ENCODE measurements at regions not wholly inside any gene's neighbourhood (a gene's known extent, or its start where the extent isn't known, plus 50 kb on each side); places are given as distances from the start of the nearest gene placed in this dataset.

GRCh38 chr6:90770778-90771177 lies 183.9 kb upstream of the MAP3K7 start:
- no peak overlapping the region for H3K9ac ChIP-seq (ENCODE audit: low read length in 5 of 5)
- no peaks in the 10 kb centered on the region for H3K4me1 ChIP-seq (ENCODE audit: control insufficient read depth in 5 of 5, insufficient read depth in 5 of 5, low read length in 5 of 5)
- H3K9me3 ChIP-seq (ENCODE audit: control insufficient read depth in 5 of 5, low read length in 5 of 5), result no peaks in the 10 kb centered on the region
- H3K36me3 ChIP-seq (ENCODE audit: control insufficient read depth in 5 of 5, insufficient read depth in 5 of 5, low read length in 5 of 5), result no peaks in the 10 kb centered on the region
- H3K27me3 ChIP-seq (ENCODE audit: control insufficient read depth in 5 of 5, insufficient read depth in 4 of 5, low read length in 5 of 5), result no peaks in the 10 kb centered on the region
- no peak overlapping the region for H3K4me3 ChIP-seq (ENCODE audit: low read depth in 1 of 5, low read length in 5 of 5)
- no peak overlapping the region for H3K27ac ChIP-seq (ENCODE audit: low read depth, low read length)

GRCh38 chr6:90765895-90766294 lies 179.0 kb upstream of the MAP3K7 start:
- Histone ChIP-seq H3K4me3 (ENCODE audit: low read depth in 1 of 5, low read length in 5 of 5) (no peak overlapping the region), H3K9ac (ENCODE audit: low read length in 5 of 5) (no peak overlapping the region), H3K27ac (ENCODE audit: low read depth, low read length) (no peak overlapping the region), H3K9me3 (ENCODE audit: control insufficient read depth in 5 of 5, low read length in 5 of 5) (no peaks in the 10 kb centered on the region), H3K36me3 (ENCODE audit: control insufficient read depth in 5 of 5, insufficient read depth in 5 of 5, low read length in 5 of 5) (no peaks in the 10 kb centered on the region), H3K4me1 (ENCODE audit: control insufficient read depth in 5 of 5, insufficient read depth in 5 of 5, low read length in 5 of 5) (no peaks in the 10 kb centered on the region), H3K27me3 (ENCODE audit: control insufficient read depth in 5 of 5, insufficient read depth in 4 of 5, low read length in 5 of 5) (no peaks in the 10 kb centered on the region)

GRCh38 chr6:90765491-90765890 lies 178.6 kb upstream of the MAP3K7 start:
- Histone ChIP-seq H3K9me3 (ENCODE audit: control insufficient read depth in 5 of 5, low read length in 5 of 5) (no peaks in the 10 kb centered on the region), H3K9ac (ENCODE audit: low read length in 5 of 5) (no peak overlapping the region), H3K27me3 (ENCODE audit: control insufficient read depth in 5 of 5, insufficient read depth in 4 of 5, low read length in 5 of 5) (no peaks in the 10 kb centered on the region), H3K27ac (ENCODE audit: low read depth, low read length) (no peak overlapping the region), H3K4me3 (ENCODE audit: low read depth in 1 of 5, low read length in 5 of 5) (no peak overlapping the region), H3K36me3 (ENCODE audit: control insufficient read depth in 5 of 5, insufficient read depth in 5 of 5, low read length in 5 of 5) (no peaks in the 10 kb centered on the region), H3K4me1 (ENCODE audit: control insufficient read depth in 5 of 5, insufficient read depth in 5 of 5, low read length in 5 of 5) (no peaks in the 10 kb centered on the region)

GRCh38 chr6:90764001-90764400 lies 177.1 kb upstream of the MAP3K7 start:
- Histone ChIP-seq H3K27me3 (ENCODE audit: control insufficient read depth in 5 of 5, insufficient read depth in 4 of 5, low read length in 5 of 5) (no peaks in the 10 kb centered on the region), H3K4me3 (ENCODE audit: low read depth in 1 of 5, low read length in 5 of 5) (no peak overlapping the region), H3K9me3 (ENCODE audit: control insufficient read depth in 5 of 5, low read length in 5 of 5) (no peaks in the 10 kb centered on the region), H3K36me3 (ENCODE audit: control insufficient read depth in 5 of 5, insufficient read depth in 5 of 5, low read length in 5 of 5) (no peaks in the 10 kb centered on the region), H3K9ac (ENCODE audit: low read length in 5 of 5) (no peak overlapping the region), H3K4me1 (ENCODE audit: control insufficient read depth in 5 of 5, insufficient read depth in 5 of 5, low read length in 5 of 5) (no peaks in the 10 kb centered on the region), H3K27ac (ENCODE audit: low read depth, low read length) (no peak overlapping the region)

- no peaks in the 10 kb centered on the region for H3K36me3 ChIP-seq (ENCODE audit: control insufficient read depth in 5 of 5, insufficient read depth in 5 of 5, low read length in 5 of 5)
- no peaks in the 10 kb centered on the region for H3K27me3 ChIP-seq (ENCODE audit: control insufficient read depth in 5 of 5, insufficient read depth in 4 of 5, low read length in 5 of 5)
- no peak overlapping the region for H3K4me3 ChIP-seq (ENCODE audit: low read depth in 1 of 5, low read length in 5 of 5)
- no peaks in the 10 kb centered on the region for H3K9me3 ChIP-seq (ENCODE audit: control insufficient read depth in 5 of 5, low read length in 5 of 5)
- H3K4me1 ChIP-seq (ENCODE audit: control insufficient read depth in 5 of 5, insufficient read depth in 5 of 5, low read length in 5 of 5), result no peaks in the 10 kb centered on the region
- H3K27ac ChIP-seq (ENCODE audit: low read depth, low read length), result no peak overlapping the region
- no peak overlapping the region for H3K9ac ChIP-seq (ENCODE audit: low read length in 5 of 5)
Observed at GRCh38 chr6:90759664-90760063, 172.8 kb upstream of the MAP3K7 start.

DNA sequence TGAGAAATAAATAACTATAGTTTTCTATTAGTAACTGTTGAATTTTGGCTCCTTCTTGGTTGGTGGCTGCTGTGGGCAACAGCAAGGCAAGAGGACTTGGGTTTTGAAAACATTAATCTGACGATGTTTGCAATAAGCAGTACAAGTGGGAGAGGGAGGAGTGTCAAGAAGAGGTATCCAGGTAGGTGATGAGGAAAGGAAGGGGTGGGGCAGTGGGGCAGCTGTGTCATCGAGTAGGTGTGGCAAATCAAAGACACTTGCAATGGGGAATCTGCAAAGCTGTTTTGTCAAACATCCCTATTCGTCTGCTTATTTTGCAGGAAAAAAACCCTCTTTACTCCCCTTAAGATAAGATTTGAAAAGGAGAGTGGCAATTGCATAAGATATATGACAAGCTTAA lies 171.9 kb upstream of the MAP3K7 start:
- no peak overlapping the region for H3K27ac ChIP-seq (ENCODE audit: low read depth, low read length)
- no peaks in the 10 kb centered on the region for H3K36me3 ChIP-seq (ENCODE audit: control insufficient read depth in 5 of 5, insufficient read depth in 5 of 5, low read length in 5 of 5)
- no peak overlapping the region for H3K4me3 ChIP-seq (ENCODE audit: low read depth in 1 of 5, low read length in 5 of 5)
- H3K9me3 ChIP-seq (ENCODE audit: control insufficient read depth in 5 of 5, low read length in 5 of 5), result no peaks in the 10 kb centered on the region
- H3K9ac ChIP-seq (ENCODE audit: low read length in 5 of 5), result no peak overlapping the region
- H3K27me3 ChIP-seq (ENCODE audit: control insufficient read depth in 5 of 5, insufficient read depth in 4 of 5, low read length in 5 of 5), result no peaks in the 10 kb centered on the region
- no peaks in the 10 kb centered on the region for H3K4me1 ChIP-seq (ENCODE audit: control insufficient read depth in 5 of 5, insufficient read depth in 5 of 5, low read length in 5 of 5)

GRCh38 chr6:90753820-90754643 lies 167.2 kb upstream of the MAP3K7 start:
- no peaks in the 10 kb centered on the region for H3K9me3 ChIP-seq (ENCODE audit: control insufficient read depth in 5 of 5, low read length in 5 of 5)
- H3K27me3 ChIP-seq (ENCODE audit: control insufficient read depth in 5 of 5, insufficient read depth in 4 of 5, low read length in 5 of 5), result no peaks in the 10 kb centered on the region
- no peaks in the 10 kb centered on the region for H3K36me3 ChIP-seq (ENCODE audit: control insufficient read depth in 5 of 5, insufficient read depth in 5 of 5, low read length in 5 of 5)
- H3K9ac ChIP-seq (ENCODE audit: low read length in 5 of 5), result no peak overlapping the region
- H3K4me3 ChIP-seq (ENCODE audit: low read depth in 1 of 5, low read length in 5 of 5), result no peak overlapping the region
- H3K4me1 ChIP-seq (ENCODE audit: control insufficient read depth in 5 of 5, insufficient read depth in 5 of 5, low read length in 5 of 5), result no peaks in the 10 kb centered on the region
- H3K27ac ChIP-seq (ENCODE audit: low read depth, low read length), result no peak overlapping the region

- Histone ChIP-seq H3K9me3 (ENCODE audit: control insufficient read depth in 5 of 5, low read length in 5 of 5) (peaks cover 0 to under 1% (median 0%) of the 10 kb centered on the region in 5 donors), H3K36me3 (ENCODE audit: control insufficient read depth in 5 of 5, insufficient read depth in 5 of 5, low read length in 5 of 5) (no peaks in the 10 kb centered on the region), H3K4me1 (ENCODE audit: control insufficient read depth in 5 of 5, insufficient read depth in 5 of 5, low read length in 5 of 5) (no peaks in the 10 kb centered on the region), H3K27ac (ENCODE audit: low read depth, low read length) (no peak overlapping the region), H3K9ac (ENCODE audit: low read length in 5 of 5) (no peak overlapping the region), H3K4me3 (ENCODE audit: low read depth in 1 of 5, low read length in 5 of 5) (no peak overlapping the region), H3K27me3 (ENCODE audit: control insufficient read depth in 5 of 5, insufficient read depth in 4 of 5, low read length in 5 of 5) (no peaks in the 10 kb centered on the region)
Observed at GRCh38 chr6:90739802-90740201, 152.9 kb upstream of the MAP3K7 start.

- H3K4me1 ChIP-seq (ENCODE audit: control insufficient read depth in 5 of 5, insufficient read depth in 5 of 5, low read length in 5 of 5), result no peaks in the 10 kb centered on the region
- no peak overlapping the region for H3K4me3 ChIP-seq (ENCODE audit: low read depth in 1 of 5, low read length in 5 of 5)
- H3K9me3 ChIP-seq (ENCODE audit: control insufficient read depth in 5 of 5, low read length in 5 of 5), result no peaks in the 10 kb centered on the region
- H3K36me3 ChIP-seq (ENCODE audit: control insufficient read depth in 5 of 5, insufficient read depth in 5 of 5, low read length in 5 of 5), result no peaks in the 10 kb centered on the region
- H3K27ac ChIP-seq (ENCODE audit: low read depth, low read length), result no peak overlapping the region
- no peak overlapping the region for H3K9ac ChIP-seq (ENCODE audit: low read length in 5 of 5)
- H3K27me3 ChIP-seq (ENCODE audit: control insufficient read depth in 5 of 5, insufficient read depth in 4 of 5, low read length in 5 of 5), result no peaks in the 10 kb centered on the region
Observed at GRCh38 chr6:90739339-90739738, 152.5 kb upstream of the MAP3K7 start.

DNA sequence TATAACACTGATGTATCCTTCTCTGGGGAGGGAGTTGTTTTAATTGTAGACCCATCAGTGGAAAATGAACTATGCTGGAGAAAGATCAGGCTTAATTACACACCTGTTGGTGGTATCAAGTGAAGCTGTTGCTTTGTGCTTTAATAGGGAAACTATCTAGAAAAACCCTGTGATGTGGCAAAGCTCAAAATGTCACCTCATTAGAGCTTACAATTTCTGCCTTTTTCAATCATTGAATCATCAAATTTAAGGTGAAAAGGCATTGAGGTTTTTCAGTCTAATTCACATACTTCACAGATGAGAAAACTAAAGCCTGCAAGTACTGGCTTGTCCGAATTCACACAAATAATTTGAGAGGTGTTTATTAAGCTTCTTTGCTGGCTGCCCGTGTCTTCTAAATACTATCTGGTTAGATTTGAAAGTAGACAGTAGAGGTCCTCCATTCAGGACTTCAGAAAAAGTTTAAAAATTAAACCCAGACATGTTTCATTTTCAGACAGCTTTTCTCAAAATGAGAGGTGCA lies 143.3 kb upstream of the MAP3K7 start:
- H3K27ac ChIP-seq (ENCODE audit: low read depth, low read length), result no peak overlapping the region
- no peaks in the 10 kb centered on the region for H3K4me1 ChIP-seq (ENCODE audit: control insufficient read depth in 5 of 5, insufficient read depth in 5 of 5, low read length in 5 of 5)
- H3K9me3 ChIP-seq (ENCODE audit: control insufficient read depth in 5 of 5, low read length in 5 of 5), result no peaks in the 10 kb centered on the region
- no peak overlapping the region for H3K4me3 ChIP-seq (ENCODE audit: low read depth in 1 of 5, low read length in 5 of 5)
- H3K36me3 ChIP-seq (ENCODE audit: control insufficient read depth in 5 of 5, insufficient read depth in 5 of 5, low read length in 5 of 5), result no peaks in the 10 kb centered on the region
- H3K9ac ChIP-seq (ENCODE audit: low read length in 5 of 5), result no peak overlapping the region
- H3K27me3 ChIP-seq (ENCODE audit: control insufficient read depth in 5 of 5, insufficient read depth in 4 of 5, low read length in 5 of 5), result no peaks in the 10 kb centered on the region

All from subcutaneous abdominal adipose tissue (tissue), 5 donors.